ENCODE measurements at regions not wholly inside any gene's neighbourhood (a gene's known extent, or its start where the extent isn't known, plus 50 kb on each side); places are given as distances from the start of the nearest gene placed in this dataset.

DNA sequence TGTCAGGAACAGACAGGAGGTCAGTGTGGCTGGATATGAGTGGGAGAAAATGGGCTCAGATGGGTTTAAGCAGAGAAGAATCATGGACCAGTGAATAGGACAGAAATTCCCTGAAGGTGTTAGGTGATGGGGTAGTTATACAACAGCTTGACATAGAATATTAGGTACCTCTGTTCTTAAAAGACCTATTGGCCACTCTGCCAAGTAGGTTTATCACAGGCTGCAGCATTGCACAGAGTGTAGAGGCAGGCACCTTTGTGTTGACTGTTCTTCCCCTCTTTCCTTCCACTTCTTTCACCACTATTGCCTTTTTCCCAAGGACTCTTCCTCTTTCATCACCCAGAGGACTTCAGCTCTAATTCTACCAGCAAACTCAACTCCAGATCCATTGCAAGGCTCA is 274.4 kb downstream of the CDCA7 start:
- TF ChIP-seq, protein P1, sequence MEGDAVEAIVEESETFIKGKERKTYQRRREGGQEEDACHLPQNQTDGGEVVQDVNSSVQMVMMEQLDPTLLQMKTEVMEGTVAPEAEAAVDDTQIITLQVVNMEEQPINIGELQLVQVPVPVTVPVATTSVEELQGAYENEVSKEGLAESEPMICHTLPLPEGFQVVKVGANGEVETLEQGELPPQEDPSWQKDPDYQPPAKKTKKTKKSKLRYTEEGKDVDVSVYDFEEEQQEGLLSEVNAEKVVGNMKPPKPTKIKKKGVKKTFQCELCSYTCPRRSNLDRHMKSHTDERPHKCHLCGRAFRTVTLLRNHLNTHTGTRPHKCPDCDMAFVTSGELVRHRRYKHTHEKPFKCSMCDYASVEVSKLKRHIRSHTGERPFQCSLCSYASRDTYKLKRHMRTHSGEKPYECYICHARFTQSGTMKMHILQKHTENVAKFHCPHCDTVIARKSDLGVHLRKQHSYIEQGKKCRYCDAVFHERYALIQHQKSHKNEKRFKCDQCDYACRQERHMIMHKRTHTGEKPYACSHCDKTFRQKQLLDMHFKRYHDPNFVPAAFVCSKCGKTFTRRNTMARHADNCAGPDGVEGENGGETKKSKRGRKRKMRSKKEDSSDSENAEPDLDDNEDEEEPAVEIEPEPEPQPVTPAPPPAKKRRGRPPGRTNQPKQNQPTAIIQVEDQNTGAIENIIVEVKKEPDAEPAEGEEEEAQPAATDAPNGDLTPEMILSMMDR (conservative IDR thresholded peaks at IDR 0.05; ENCODE audit: low read depth, low read length): no peak
- TF ChIP-seq EZH2 (IDR thresholded peaks at IDR 0.05; ENCODE audit: borderline replicate concordance, low read depth, low read length, poor library complexity, severe bottlenecking): no peak
- intact Hi-C loops (cut with micrococcal nuclease; ENCODE audit: unreplicated experiment): no loop called here
- Histone ChIP-seq H3K4me1 (ENCODE audit: insufficient read depth, low read length, poor library complexity, severe bottlenecking) (no peaks in the 10 kb centered on the region), H3K27me3 (replicated peaks; ENCODE audit: insufficient read depth, low read depth, low read length, poor library complexity) (peaks cover 3% of the 10 kb centered on the region), H3K36me3 (ENCODE audit: insufficient read depth, low read length, poor library complexity, severe bottlenecking) (no peaks in the 10 kb centered on the region), H3K9me3 (ENCODE audit: low read depth, low read length, poor library complexity, severe bottlenecking) (no peaks in the 10 kb centered on the region), H3K27ac (ENCODE audit: low read depth, low read length, poor library complexity, severe bottlenecking) (no peak overlapping the region), H3K4me3 (ENCODE audit: low read depth, low read length, poor library complexity, severe bottlenecking) (no peak overlapping the region)
- DNase-seq (ENCODE audit: low spot score): no peak
- ChIA-PET CTCF (no interaction called here), POLR2A (ENCODE audit: low non-redundant PET) (no interaction called here)
- BruUV-seq (replicated peaks): no TSS peak

DNA sequence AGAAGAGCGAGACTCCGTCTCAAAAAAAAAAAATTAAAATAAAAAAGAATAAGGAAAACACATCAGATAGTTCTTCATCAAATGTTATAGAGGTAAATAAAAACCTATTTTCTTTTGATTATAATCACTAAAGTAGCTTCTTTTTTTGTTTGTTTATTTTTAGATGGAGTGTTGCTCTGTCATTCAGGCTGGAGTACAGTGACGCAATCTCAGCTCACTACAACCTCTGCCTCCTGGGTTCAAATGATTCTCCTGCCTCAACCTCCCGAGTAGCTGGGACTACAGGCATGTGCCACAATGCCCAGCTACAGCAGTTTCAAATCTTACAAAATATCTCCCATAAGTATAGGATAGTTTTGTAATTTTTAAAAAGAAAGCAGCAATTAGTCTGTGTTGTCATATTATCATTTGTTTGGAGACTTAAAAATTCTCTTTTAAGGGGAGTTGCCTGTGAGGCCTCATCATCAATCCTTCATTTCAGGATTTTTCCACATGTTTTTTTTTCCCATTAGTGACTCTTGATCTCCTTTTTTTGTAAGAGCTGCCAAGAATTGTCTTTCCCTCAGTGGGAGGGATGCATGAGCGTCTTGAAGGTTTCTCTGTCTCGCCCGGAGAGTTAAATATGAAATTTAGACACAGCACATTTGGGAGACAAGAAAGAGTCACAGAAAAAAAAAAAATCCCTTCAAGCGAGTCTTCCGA is 275.9 kb downstream of the CDCA7 start:
- DNase-seq (ENCODE audit: low spot score): no peak
- no TSS peak for BruUV-seq (replicated peaks)
- CTCF ChIA-PET: interaction anchor here (0.6 to 0.7 kb wide), 2 partner anchors 78 to 232 kb away, joined by 3 to 6 read pairs; no protein-coding TSS in a partner anchor
- intact Hi-C loops (cut with micrococcal nuclease; ENCODE audit: unreplicated experiment): no loop called here
- no peaks in the 10 kb centered on the region for H3K4me1 ChIP-seq (ENCODE audit: insufficient read depth, low read length, poor library complexity, severe bottlenecking)
- TF ChIP-seq EZH2 (IDR thresholded peaks at IDR 0.05; ENCODE audit: borderline replicate concordance, low read depth, low read length, poor library complexity, severe bottlenecking): no peak
- TF ChIP-seq, protein P1 (conservative IDR thresholded peaks at IDR 0.05; ENCODE audit: low read depth, low read length): no peak
- H3K4me3 ChIP-seq (ENCODE audit: low read depth, low read length, poor library complexity, severe bottlenecking): no peak overlapping the region
- POLR2A ChIA-PET (ENCODE audit: low non-redundant PET): no interaction called here
- no peaks in the 10 kb centered on the region for H3K36me3 ChIP-seq (ENCODE audit: insufficient read depth, low read length, poor library complexity, severe bottlenecking)
- H3K9me3 ChIP-seq (ENCODE audit: low read depth, low read length, poor library complexity, severe bottlenecking): no peaks in the 10 kb centered on the region
- H3K27me3 ChIP-seq (replicated peaks; ENCODE audit: insufficient read depth, low read depth, low read length, poor library complexity): peaks cover 8% of the 10 kb centered on the region
- H3K27ac ChIP-seq (ENCODE audit: low read depth, low read length, poor library complexity, severe bottlenecking): no peak overlapping the region

DNA sequence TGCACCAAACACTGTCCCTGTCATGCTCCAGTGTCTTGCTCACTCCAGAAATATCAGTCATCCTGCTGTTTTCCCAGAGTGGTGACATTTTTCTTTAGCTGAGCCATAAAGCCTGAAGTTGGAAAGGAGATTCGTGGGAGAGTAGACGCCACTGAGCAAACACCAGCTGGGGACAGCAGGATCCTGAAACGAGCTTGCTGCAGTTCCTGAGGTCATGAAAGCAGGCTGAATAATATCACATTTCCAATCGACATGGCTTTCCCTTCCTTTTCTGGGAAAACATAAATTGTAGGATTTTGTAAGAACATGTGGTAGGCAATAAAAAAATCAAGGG is 276.4 kb downstream of the CDCA7 start:
- POLR2A ChIA-PET (ENCODE audit: low non-redundant PET): no interaction called here
- Histone ChIP-seq H3K9me3 (ENCODE audit: low read depth, low read length, poor library complexity, severe bottlenecking) (no peaks in the 10 kb centered on the region), H3K27ac (ENCODE audit: low read depth, low read length, poor library complexity, severe bottlenecking) (no peak overlapping the region), H3K4me1 (ENCODE audit: insufficient read depth, low read length, poor library complexity, severe bottlenecking) (no peaks in the 10 kb centered on the region), H3K4me3 (ENCODE audit: low read depth, low read length, poor library complexity, severe bottlenecking) (no peak overlapping the region), H3K36me3 (ENCODE audit: insufficient read depth, low read length, poor library complexity, severe bottlenecking) (no peaks in the 10 kb centered on the region), H3K27me3 (replicated peaks; ENCODE audit: insufficient read depth, low read depth, low read length, poor library complexity) (peaks cover 8% of the 10 kb centered on the region)
- CTCF ChIA-PET: interaction anchor here (0.6 to 0.7 kb wide), 2 partner anchors 78 to 232 kb away, joined by 3 to 6 read pairs; no protein-coding TSS in a partner anchor
- intact Hi-C loops (cut with micrococcal nuclease; ENCODE audit: unreplicated experiment): no loop called here
- no peak for DNase-seq (ENCODE audit: low spot score)
- TF ChIP-seq EZH2 (IDR thresholded peaks at IDR 0.05; ENCODE audit: borderline replicate concordance, low read depth, low read length, poor library complexity, severe bottlenecking): no peak
- TF ChIP-seq, protein P1 (conservative IDR thresholded peaks at IDR 0.05; ENCODE audit: low read depth, low read length): no peak
- no TSS peak for BruUV-seq (replicated peaks)

All from A673 (cell line).